Choroid plexus epithelial cell (primary cell): ENCODE measurements at regions not wholly inside any gene's neighbourhood (a gene's known extent, or its start where the extent isn't known, plus 50 kb on each side); places are given as distances from the start of the nearest gene placed in this dataset.

Experiments
- DNase-seq: peaks from one replicate; pipeline ENCODE4 v3.0.0-alpha.2; 2010; ENCODE audit warnings: low read depth
- H3K4me3 ChIP-seq: 2 replicates; pipeline ENCODE4 v1.5.1; 2011; ENCODE audit warnings: low read depth, mild to moderate bottlenecking, control low read depth, low read length, moderate library complexity
- TF ChIP-seq, protein P1 (sequence below): conservative IDR thresholded peaks from 2 replicates; pipeline ENCODE4 v1.5.1; 2011; ENCODE audit warnings: low read depth, mild to moderate bottlenecking, control low read depth, inconsistent platforms, low read length, moderate library complexity

- no peak overlapping the region for H3K4me3 ChIP-seq
- TF ChIP-seq, protein P1, sequence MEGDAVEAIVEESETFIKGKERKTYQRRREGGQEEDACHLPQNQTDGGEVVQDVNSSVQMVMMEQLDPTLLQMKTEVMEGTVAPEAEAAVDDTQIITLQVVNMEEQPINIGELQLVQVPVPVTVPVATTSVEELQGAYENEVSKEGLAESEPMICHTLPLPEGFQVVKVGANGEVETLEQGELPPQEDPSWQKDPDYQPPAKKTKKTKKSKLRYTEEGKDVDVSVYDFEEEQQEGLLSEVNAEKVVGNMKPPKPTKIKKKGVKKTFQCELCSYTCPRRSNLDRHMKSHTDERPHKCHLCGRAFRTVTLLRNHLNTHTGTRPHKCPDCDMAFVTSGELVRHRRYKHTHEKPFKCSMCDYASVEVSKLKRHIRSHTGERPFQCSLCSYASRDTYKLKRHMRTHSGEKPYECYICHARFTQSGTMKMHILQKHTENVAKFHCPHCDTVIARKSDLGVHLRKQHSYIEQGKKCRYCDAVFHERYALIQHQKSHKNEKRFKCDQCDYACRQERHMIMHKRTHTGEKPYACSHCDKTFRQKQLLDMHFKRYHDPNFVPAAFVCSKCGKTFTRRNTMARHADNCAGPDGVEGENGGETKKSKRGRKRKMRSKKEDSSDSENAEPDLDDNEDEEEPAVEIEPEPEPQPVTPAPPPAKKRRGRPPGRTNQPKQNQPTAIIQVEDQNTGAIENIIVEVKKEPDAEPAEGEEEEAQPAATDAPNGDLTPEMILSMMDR: no peak
- no peak for DNase-seq
Measured at GRCh38 chr16:49928176-49929041, 72.5 kb upstream of the ZNF423 start.

GRCh38 chr16:49929626-49930025 is 73.7 kb upstream of the ZNF423 start:
- TF ChIP-seq, protein P1: no peak
- DNase-seq: no peak
- H3K4me3 ChIP-seq: no peak overlapping the region

DNA sequence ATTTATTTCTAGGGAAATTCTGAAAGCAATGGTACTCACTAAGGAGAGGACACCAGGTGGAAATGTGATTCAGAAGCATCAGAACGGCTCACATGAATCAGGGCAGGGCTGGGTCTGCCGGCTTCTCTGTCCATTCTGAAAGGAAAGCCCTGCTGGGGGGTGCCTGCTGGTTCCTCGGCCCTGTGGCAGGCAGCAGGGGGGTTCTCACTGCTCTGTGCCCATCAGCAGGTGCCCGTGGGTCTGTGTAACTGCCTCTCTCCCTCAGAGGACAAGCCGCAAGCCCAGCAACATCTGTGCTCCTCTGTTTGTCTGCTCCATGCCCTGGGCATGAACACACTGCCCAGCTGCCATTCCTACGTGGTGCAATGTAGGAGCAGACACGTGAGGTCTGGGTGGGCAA is 74.9 kb upstream of the ZNF423 start:
- H3K4me3 ChIP-seq: no peak overlapping the region
- no peak for DNase-seq
- TF ChIP-seq, protein P1: no peak

- H3K4me3 ChIP-seq: no peak overlapping the region
- no peak for DNase-seq
- TF ChIP-seq, protein P1: no peak
Measured at GRCh38 chr16:49931266-49931665, 75.4 kb upstream of the ZNF423 start.

GRCh38 chr16:49931916-49932315 is 76.0 kb upstream of the ZNF423 start:
- no peak overlapping the region for H3K4me3 ChIP-seq
- TF ChIP-seq, protein P1: no peak
- no peak for DNase-seq

DNA sequence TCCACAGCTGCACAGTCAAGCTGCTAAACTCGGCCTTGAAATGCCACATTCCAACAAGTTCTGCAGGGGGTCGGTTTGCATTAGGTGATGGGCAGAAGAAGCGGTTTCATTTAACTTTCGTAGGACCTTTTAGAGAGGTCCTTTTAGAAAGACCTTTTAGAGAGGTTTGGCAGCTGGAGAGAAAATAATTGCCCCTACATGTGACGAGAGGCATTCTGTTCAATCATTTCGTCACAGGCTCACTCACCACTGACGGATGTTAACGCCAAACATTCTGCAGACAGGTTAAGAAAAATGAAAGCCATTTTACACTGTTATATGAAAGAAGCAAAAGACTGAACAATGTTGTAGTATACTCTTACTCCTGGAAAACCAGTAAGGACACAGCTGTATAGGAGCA is 76.5 kb upstream of the ZNF423 start:
- peak; percentile 8 for DNase-seq
- TF ChIP-seq, protein P1: no peak
- no peak overlapping the region for H3K4me3 ChIP-seq

GRCh38 chr16:49932946-49933345 is 77.0 kb upstream of the ZNF423 start:
- DNase-seq: peak; percentile 54
- TF ChIP-seq, protein P1: no peak
- H3K4me3 ChIP-seq: no peak overlapping the region
